SU-DHL-6 (cell line): ENCODE measurements at regions not wholly inside any gene's neighbourhood (a gene's known extent, or its start where the extent isn't known, plus 50 kb on each side); places are given as distances from the start of the nearest gene placed in this dataset.

Experiments
- H2AFZ ChIP-seq: fragments of 200-600 bp; sonication (generic); 2 replicates; pipeline ENCODE4 v1.6.1; 2014; ENCODE audit warnings: low read depth, mild to moderate bottlenecking, moderate library complexity, mixed read lengths, antibody characterized with exemption, low read length; ENCODE audit not compliant: severe bottlenecking
- H3F3A ChIP-seq: fragments of 200-600 bp; shearing (Covaris generic); 2 replicates; pipeline ENCODE4 v1.6.0; 2016; ENCODE audit warnings: antibody characterized with exemption, mild to moderate bottlenecking; ENCODE audit not compliant: insufficient read depth
- H3K27ac ChIP-seq: fragments of 200-600 bp; sonication (generic); 2 replicates; pipeline ENCODE4 v1.5.1; 2016; ENCODE audit warnings: low read depth, mild to moderate bottlenecking, low read length, moderate library complexity, mixed read lengths
- H3K27me3 ChIP-seq: fragments of 200-600 bp; sonication (generic), shearing (Covaris generic); 2 replicates; pipeline ENCODE4 v1.6.0; 2014; ENCODE audit warnings: mild to moderate bottlenecking, low read length
- H3K36me3 ChIP-seq: fragments of 200-600 bp; sonication (generic); 2 replicates; pipeline ENCODE4 v1.6.1; 2014; ENCODE audit warnings: mild to moderate bottlenecking, low read length, mixed read lengths
- H3K4me2 ChIP-seq: fragments of 300-600, 200-600 bp; shearing (Covaris generic), sonication (generic); 2 replicates; pipeline ENCODE4 v1.6.0; 2014; ENCODE audit warnings: low read length, low read depth, mild to moderate bottlenecking; ENCODE audit not compliant: poor library complexity, severe bottlenecking
- H3K4me3 ChIP-seq: fragments of 200-600 bp; sonication (generic); 2 replicates; pipeline ENCODE4 v1.5.1; 2014; ENCODE audit warnings: antibody characterized with exemption, low read length, mild to moderate bottlenecking, mixed read lengths; ENCODE audit not compliant: insufficient read depth, poor library complexity, severe bottlenecking
- H3K79me2 ChIP-seq: fragments of 200-600 bp; sonication (generic); 2 replicates; pipeline ENCODE4 v1.6.1; 2014; ENCODE audit warnings: mild to moderate bottlenecking, low read length, moderate library complexity; ENCODE audit not compliant: insufficient read depth
- H3K9ac ChIP-seq: fragments of 200-600 bp; sonication (generic); 2 replicates; pipeline ENCODE4 v1.7.0; 2014; ENCODE audit warnings: mild to moderate bottlenecking, low read length
- H3K9me2 ChIP-seq: fragments of 200-600 bp; sonication (generic); replicated peaks from 2 replicates; pipeline ENCODE4 v1.6.1; 2014; ENCODE audit warnings: low read length; ENCODE audit not compliant: insufficient read depth
- H3K9me3 ChIP-seq: fragments of 200-600 bp; sonication (generic); 2 replicates; pipeline ENCODE4 v1.6.1; 2014; ENCODE audit warnings: low read length, mixed read lengths; ENCODE audit not compliant: insufficient read depth
- H4K20me1 ChIP-seq: fragments of 200-600 bp; sonication (generic); 2 replicates; pipeline ENCODE4 v1.6.1; 2014; ENCODE audit warnings: low read depth, mild to moderate bottlenecking, antibody characterized with exemption, low read length, moderate library complexity, mixed read lengths
- CTCF ChIP-seq: fragments of 200-600 bp; sonication (generic); IDR thresholded peaks from one replicate; pipeline ENCODE4 v1.5.1; 2017; ENCODE audit warnings: antibody characterized with exemption, mild to moderate bottlenecking, low read length, moderate library complexity; ENCODE audit not compliant: insufficient read depth, poor library complexity, severe bottlenecking
- EZH2phosphoT487 ChIP-seq: fragments of 200-600 bp; sonication (generic), shearing (Covaris generic); conservative IDR thresholded peaks from 2 replicates; pipeline ENCODE4 v1.6.1; 2018; ENCODE audit warnings: mild to moderate bottlenecking, antibody characterized with exemption, low read length, moderate library complexity, mixed read lengths

- Histone ChIP-seq H3F3A (no peaks in the 10 kb centered on the region), H3K4me2 (no peak overlapping the region), H3K27me3 (no peaks in the 10 kb centered on the region), H2AFZ (no peak overlapping the region), H3K36me3 (no peaks in the 10 kb centered on the region), H3K4me3 (no peak overlapping the region), H3K9me2 (no peaks in the 10 kb centered on the region), H4K20me1 (no peaks in the 10 kb centered on the region), H3K9ac (no peak overlapping the region), H3K79me2 (no peaks in the 10 kb centered on the region), H3K27ac (no peak overlapping the region), H3K9me3 (no peaks in the 10 kb centered on the region)
- TF ChIP-seq EZH2phosphoT487: no peak
- TF ChIP-seq CTCF: no peak
These were observed 568.9 kb upstream of the NR2F2 start for GRCh38 chr15:95761501-95762165.

GRCh38 chr15:95763426-95763825, 567.1 kb upstream of the NR2F2 start:
- Histone ChIP-seq H3F3A (no peaks in the 10 kb centered on the region), H3K9ac (no peak overlapping the region), H3K4me3 (no peak overlapping the region), H3K9me3 (no peaks in the 10 kb centered on the region), H3K9me2 (no peaks in the 10 kb centered on the region), H3K27ac (no peak overlapping the region), H3K36me3 (no peaks in the 10 kb centered on the region), H3K27me3 (no peaks in the 10 kb centered on the region), H3K79me2 (no peaks in the 10 kb centered on the region), H3K4me2 (no peak overlapping the region), H2AFZ (no peak overlapping the region), H4K20me1 (no peaks in the 10 kb centered on the region)
- TF ChIP-seq CTCF: no peak
- no peak for TF ChIP-seq EZH2phosphoT487

- Histone ChIP-seq H3K36me3 (no peaks in the 10 kb centered on the region), H3K27me3 (no peaks in the 10 kb centered on the region), H3K9me3 (no peaks in the 10 kb centered on the region), H3K4me2 (no peak overlapping the region), H3K9ac (no peak overlapping the region), H3K27ac (no peak overlapping the region), H3F3A (no peaks in the 10 kb centered on the region), H3K9me2 (no peaks in the 10 kb centered on the region), H3K4me3 (no peak overlapping the region), H4K20me1 (no peaks in the 10 kb centered on the region), H3K79me2 (no peaks in the 10 kb centered on the region), H2AFZ (no peak overlapping the region)
- no peak for TF ChIP-seq EZH2phosphoT487
- TF ChIP-seq CTCF: no peak
These were observed 565.3 kb upstream of the NR2F2 start for GRCh38 chr15:95765161-95765560.
